Loucy (cell line): ENCODE measurements at regions not wholly inside any gene's neighbourhood (a gene's known extent, or its start where the extent isn't known, plus 50 kb on each side); places are given as distances from the start of the nearest gene placed in this dataset.
A peak's percentile ranks its signal among the peaks of the same experiment; 100 is the strongest.

Source experiments
- H2AFZ ChIP-seq: fragments of 200-600 bp; sonication (generic); 2 replicates; pipeline ENCODE4 v1.6.0; 2016; ENCODE audit warnings: antibody characterized with exemption, mild to moderate bottlenecking, low read length, moderate library complexity
- H3F3A ChIP-seq: fragments of 200-600 bp; 2 replicates; pipeline ENCODE4 v1.6.0; 2016; ENCODE audit warnings: antibody characterized with exemption, low read depth, mild to moderate bottlenecking
- H3K27me3 ChIP-seq: fragments of 200-600 bp; sonication (generic); 2 replicates; pipeline ENCODE4 v1.6.1; 2014; ENCODE audit warnings: low read length, mild to moderate bottlenecking; ENCODE audit not compliant: insufficient read depth, poor library complexity, severe bottlenecking
- H3K36me3 ChIP-seq: fragments of 200-600 bp; sonication (generic); 2 replicates; pipeline ENCODE4 v1.6.1; 2016; ENCODE audit warnings: low read length; ENCODE audit not compliant: insufficient read depth
- H3K4me1 ChIP-seq: fragments of 200-600 bp; sonication (generic); 2 replicates; pipeline ENCODE4 v1.5.1; 2014; ENCODE audit warnings: low read length, mild to moderate bottlenecking; ENCODE audit not compliant: insufficient read depth, poor library complexity, severe bottlenecking
- H3K4me2 ChIP-seq: fragments of 200-600 bp; sonication (generic); 2 replicates; pipeline ENCODE4 v1.6.0; 2014; ENCODE audit warnings: antibody characterized with exemption, low read length, low read depth, mild to moderate bottlenecking; ENCODE audit not compliant: poor library complexity, severe bottlenecking
- H3K4me3 ChIP-seq: fragments of 200-600 bp; sonication (generic); 2 replicates; pipeline ENCODE4 v1.5.1; 2014; ENCODE audit warnings: low read length, mild to moderate bottlenecking, mixed read lengths; ENCODE audit not compliant: poor library complexity, severe bottlenecking
- H3K79me2 ChIP-seq: fragments of 200-600 bp; sonication (generic); 2 replicates; pipeline ENCODE4 v1.6.1; 2014; ENCODE audit warnings: low read length; ENCODE audit not compliant: insufficient read depth
- H3K9ac ChIP-seq: fragments of 200-600 bp; sonication (generic); 2 replicates; pipeline ENCODE4 v1.6.0; 2014; ENCODE audit warnings: mild to moderate bottlenecking, low read depth, low read length, moderate library complexity; ENCODE audit not compliant: poor library complexity, severe bottlenecking
- H3K9me2 ChIP-seq: fragments of 200-600 bp; sonication (generic); replicated peaks from 2 replicates; pipeline ENCODE4 v1.6.1; 2016; ENCODE audit warnings: low read depth, low read length, mixed read lengths
- H3K9me3 ChIP-seq: fragments of 200-600 bp; sonication (generic); 2 replicates; pipeline ENCODE4 v1.6.1; 2014; ENCODE audit warnings: mild to moderate bottlenecking, antibody characterized with exemption, low read length, low read depth; ENCODE audit not compliant: insufficient read depth
- H4K20me1 ChIP-seq: fragments of 200-600 bp; sonication (generic); 2 replicates; pipeline ENCODE4 v1.6.0; 2014; ENCODE audit warnings: antibody characterized with exemption, low read length, mild to moderate bottlenecking; ENCODE audit not compliant: insufficient read depth, poor library complexity, severe bottlenecking
- CTCF ChIP-seq: fragments of 200-600 bp; sonication (generic); conservative IDR thresholded peaks from 2 replicates; pipeline ENCODE4 v1.5.1; 2014; ENCODE audit warnings: mild to moderate bottlenecking, antibody characterized with exemption, low read length
- EZH2phosphoT487 ChIP-seq: fragments of 200-600 bp; IDR thresholded peaks from 2 replicates; pipeline ENCODE4 v1.6.1; 2018; ENCODE audit warnings: antibody characterized with exemption, mild to moderate bottlenecking, moderate library complexity, borderline replicate concordance

- no peaks in the 10 kb centered on the region for H3K9me2 ChIP-seq
- H3K79me2 ChIP-seq = no peaks in the 10 kb centered on the region
- TF ChIP-seq CTCF (no peak), EZH2phosphoT487 (no peak)
- no peak overlapping the region for H3K9ac ChIP-seq
- no peak overlapping the region for H3K4me3 ChIP-seq
- H3K4me1 ChIP-seq = peaks cover 4% of the 10 kb centered on the region
- no peaks in the 10 kb centered on the region for H4K20me1 ChIP-seq
- no peak overlapping the region for H3K4me2 ChIP-seq
- no peaks in the 10 kb centered on the region for H3F3A ChIP-seq
- no peaks in the 10 kb centered on the region for H3K27me3 ChIP-seq
- H3K36me3 ChIP-seq = no peaks in the 10 kb centered on the region
- H2AFZ ChIP-seq = no peak overlapping the region
- no peaks in the 10 kb centered on the region for H3K9me3 ChIP-seq
Observed at GRCh38 chr16:54411544-54411943, 125.0 kb upstream of the IRX3 start.

GRCh38 chr16:54409982-54410381, 123.4 kb upstream of the IRX3 start:
- Histone ChIP-seq H3K4me2 (no peak overlapping the region), H3K27me3 (no peaks in the 10 kb centered on the region), H3K36me3 (no peaks in the 10 kb centered on the region), H3F3A (no peaks in the 10 kb centered on the region), H3K4me1 (no peaks in the 10 kb centered on the region), H2AFZ (no peak overlapping the region), H4K20me1 (no peaks in the 10 kb centered on the region), H3K9me2 (no peaks in the 10 kb centered on the region), H3K9ac (no peak overlapping the region), H3K4me3 (no peak overlapping the region), H3K9me3 (no peaks in the 10 kb centered on the region), H3K79me2 (no peaks in the 10 kb centered on the region)
- TF ChIP-seq EZH2phosphoT487 (no peak), CTCF (0 out of 2 replicates have a peak, but pooled peaks have one; percentile 22)

GRCh38 chr16:54407596-54407995, 121.0 kb upstream of the IRX3 start:
- H3K9me2 ChIP-seq = no peaks in the 10 kb centered on the region
- no peaks in the 10 kb centered on the region for H4K20me1 ChIP-seq
- no peaks in the 10 kb centered on the region for H3F3A ChIP-seq
- H3K79me2 ChIP-seq = no peaks in the 10 kb centered on the region
- no peaks in the 10 kb centered on the region for H3K4me1 ChIP-seq
- H3K36me3 ChIP-seq = no peaks in the 10 kb centered on the region
- no peaks in the 10 kb centered on the region for H3K27me3 ChIP-seq
- TF ChIP-seq CTCF (no peak), EZH2phosphoT487 (no peak)
- no peak overlapping the region for H3K9ac ChIP-seq
- H2AFZ ChIP-seq = no peak overlapping the region
- no peak overlapping the region for H3K4me3 ChIP-seq
- H3K4me2 ChIP-seq = no peak overlapping the region
- no peaks in the 10 kb centered on the region for H3K9me3 ChIP-seq
